IMR-90 (cell line): ENCODE measurements at regions not wholly inside any gene's neighbourhood (a gene's known extent, or its start where the extent isn't known, plus 50 kb on each side); places are given as distances from the start of the nearest gene placed in this dataset.

Experiments used
- ATAC-seq: fragments of 200-7000 bp; cut with Tn5 transposase; 2 replicates; pipeline ENCODE4 v1.9.1; 2020; ENCODE audit warnings: low read depth, mild to moderate bottlenecking, moderate library complexity
- BruUV-seq: library from RNA; stranded (reverse); fragments of 400-500 nt; replicated peaks from 2 replicates; lab custom pipeline; 2021; lab: Mats Ljungman, UMichigan
- CTCF ChIA-PET: fragments of 300-600 bp; formaldehyde crosslinking; extraction: SDS; loops from one replicate; lab custom pipeline; 2021; ENCODE audit warnings: antibody characterized with exemption; lab: Yijun Ruan, JAX
- POLR2A ChIA-PET: fragments of 300-600 bp; sonication (Branson Sonifier 250); formaldehyde crosslinking; loops from one replicate; lab custom pipeline; 2022; ENCODE audit warnings: antibody characterized with exemption; ENCODE audit not compliant: unreplicated experiment; lab: Charles Lee
- DNase-seq: peaks from one replicate; pipeline ENCODE4 v3.0.0; 2013
- H2AFZ ChIP-seq: replicated peaks from 2 replicates; pipeline ENCODE3; 2013; ENCODE audit warnings: low read length, mild to moderate bottlenecking; ENCODE audit not compliant: poor library complexity
- H2AK5ac ChIP-seq: 2 replicates; pipeline ENCODE4 v1.6.1; 2013; ENCODE audit warnings: low read depth, low read length, inconsistent platforms
- H2AK9ac ChIP-seq: replicated peaks from 2 replicates; pipeline ENCODE3; 2013; ENCODE audit warnings: mild to moderate bottlenecking, low read depth, low read length, moderate library complexity; ENCODE audit not compliant: poor library complexity
- H2BK120ac ChIP-seq: 2 replicates; pipeline ENCODE4 v1.6.1; 2013; ENCODE audit warnings: low read depth, low read length, inconsistent platforms
- H2BK15ac ChIP-seq: 3 replicates; pipeline ENCODE4 v1.6.1; 2013; ENCODE audit warnings: low read depth, low read length, inconsistent platforms
- H2BK20ac ChIP-seq: 2 replicates; pipeline ENCODE4 v1.6.1; 2013; ENCODE audit warnings: low read depth, mild to moderate bottlenecking, inconsistent platforms, low read length, moderate library complexity
- H2BK5ac ChIP-seq: 2 replicates; pipeline ENCODE4 v1.6.1; 2013; ENCODE audit warnings: mild to moderate bottlenecking, low read depth, low read length, inconsistent platforms; ENCODE audit not compliant: poor library complexity, severe bottlenecking
- H3K14ac ChIP-seq: replicated peaks from 2 replicates; pipeline ENCODE4 v1.6.1; 2013; ENCODE audit warnings: low read depth, low read length, inconsistent platforms
- H3K18ac ChIP-seq: 2 replicates; pipeline ENCODE4 v1.6.1; 2013; ENCODE audit warnings: low read depth, low read length, control low read depth
- H3K23ac ChIP-seq: 2 replicates; pipeline ENCODE4 v1.6.1; 2013; ENCODE audit warnings: low read depth, low read length, inconsistent platforms
- H3K27ac ChIP-seq: 2 replicates; pipeline ENCODE4 v1.5.1; 2013; ENCODE audit warnings: mild to moderate bottlenecking, control low read depth, low read length; ENCODE audit not compliant: insufficient read depth
- H3K27me3 ChIP-seq: 2 replicates; pipeline ENCODE4 v1.6.1; 2013; ENCODE audit warnings: low read length; ENCODE audit not compliant: control insufficient read depth, insufficient read depth
- H3K36me3 ChIP-seq: 2 replicates; pipeline ENCODE4 v1.6.1; 2013; ENCODE audit warnings: low read length, mixed read lengths; ENCODE audit not compliant: control insufficient read depth, insufficient read depth
- H3K4ac ChIP-seq: 2 replicates; pipeline ENCODE4 v1.6.1; 2013; ENCODE audit warnings: low read depth, low read length, inconsistent platforms
- H3K4me1 ChIP-seq: 2 replicates; pipeline ENCODE4 v1.6.1; 2013; ENCODE audit warnings: low read length, mixed read lengths; ENCODE audit not compliant: control insufficient read depth, insufficient read depth
- H3K4me2 ChIP-seq: 2 replicates; pipeline ENCODE4 v1.6.1; 2013; ENCODE audit warnings: low read depth, mild to moderate bottlenecking, control low read depth, low read length, moderate library complexity
- H3K4me3 ChIP-seq: 2 replicates; pipeline ENCODE4 v1.5.1; 2013; ENCODE audit warnings: low read depth, mild to moderate bottlenecking, control low read depth, low read length, moderate library complexity; ENCODE audit not compliant: insufficient read depth
- H3K56ac ChIP-seq: 2 replicates; pipeline ENCODE4 v1.6.1; 2013; ENCODE audit warnings: low read length, inconsistent platforms; ENCODE audit not compliant: insufficient read depth; ENCODE audit errors: extremely low read depth
- H3K79me1 ChIP-seq, 2 experiments: 2 replicates each; pipeline ENCODE4 v1.6.1; 2013; ENCODE audit warnings: low read length in 2 of 2, inconsistent platforms in 1 of 2, low read depth in 1 of 2
- H3K9ac ChIP-seq: 2 replicates; pipeline ENCODE4 v1.6.1; 2013; ENCODE audit warnings: low read depth, low read length, control low read depth
- H3K9me1 ChIP-seq: 2 replicates; pipeline ENCODE4 v1.6.1; 2013; ENCODE audit warnings: low read length, inconsistent platforms; ENCODE audit not compliant: insufficient read depth
- H3K9me3 ChIP-seq: 2 replicates; pipeline ENCODE4 v1.6.1; 2013; ENCODE audit warnings: low read length; ENCODE audit not compliant: control insufficient read depth, insufficient read depth
- H4K20me1 ChIP-seq: 2 replicates; pipeline ENCODE4 v1.6.1; 2013; ENCODE audit warnings: low read length, inconsistent platforms; ENCODE audit not compliant: insufficient read depth
- H4K5ac ChIP-seq: 2 replicates; pipeline ENCODE4 v1.6.1; 2013; ENCODE audit warnings: mild to moderate bottlenecking, low read depth, low read length, control low read depth
- H4K8ac ChIP-seq, 2 experiments: 2 replicates each; pipeline ENCODE4 v1.6.1; 2013; ENCODE audit warnings: low read depth in 2 of 2, low read length in 2 of 2, control low read depth in 1 of 2, inconsistent platforms in 1 of 2
- H4K91ac ChIP-seq: 2 replicates; pipeline ENCODE4 v1.6.1; 2013; ENCODE audit warnings: low read depth, low read length, inconsistent platforms; ENCODE audit not compliant: insufficient read depth
- RAD21 ChIP-seq: IDR thresholded peaks from 2 replicates; pipeline ENCODE4 v1.6.1; 2012; ENCODE audit warnings: low read length, improper control_type of control experiment
- WGBS, 2 experiments: methylation state at CpG; one replicate each; pipeline versions ENCODE4 v1.1.5 to v1.1.7; 2013; ENCODE audit warnings: missing lambda C conversion rate in 2 of 2; ENCODE audit not compliant: insufficient read length in 1 of 2; ENCODE audit errors: extremely low coverage in 2 of 2; 5-methylcytosine and 5-hydroxymethylcytosine counted together
- dilution Hi-C: fragments of 300-500 bp; cut with HindIII; formaldehyde crosslinking; loops from one replicate; pipeline ENCODE4 v1.14.3; 2018; ENCODE audit warnings: low sequenced_read_pairs; ENCODE audit not compliant: unreplicated experiment
- in situ Hi-C: fragments of 300-500 bp; cut with MboI; formaldehyde crosslinking; loops from 3 replicates; pipeline ENCODE4 v1.14.3; 2019; ENCODE audit warnings: low sequenced_read_pairs, inconsistent platforms, mixed read lengths
- intact Hi-C: fragments of 100-400 bp; cut with micrococcal nuclease; formaldehyde crosslinking; loops from 2 replicates; pipeline ENCODE4 v1.10.0; 2022

GRCh38 chr3:190780524-190780923 is 82.0 kb downstream of the GMNC start:
- no peaks in the 10 kb centered on the region for H3K9me3 ChIP-seq
- H2AFZ ChIP-seq = no peak overlapping the region
- no peaks in the 10 kb centered on the region for H3K27me3 ChIP-seq
- no peaks in the 10 kb centered on the region for H3K4me1 ChIP-seq
- POLR2A ChIA-PET = no interaction called here
- ATAC-seq (no peak), DNase-seq (peak; percentile 0)
- no peak overlapping the region for H3K23ac ChIP-seq
- H3K4me2 ChIP-seq = no peak overlapping the region
- no peak overlapping the region for H2BK120ac ChIP-seq
- H3K9me1 ChIP-seq = no peaks in the 10 kb centered on the region
- no peak overlapping the region for H3K4ac ChIP-seq
- H4K20me1 ChIP-seq = no peaks in the 10 kb centered on the region
- intact Hi-C loops = no loop called here
- CTCF ChIA-PET = no interaction called here
- no peak overlapping the region for H3K9ac ChIP-seq
- TF ChIP-seq RAD21 = no peak
- H4K91ac ChIP-seq = no peak overlapping the region
- H3K4me3 ChIP-seq = no peak overlapping the region
- no peak overlapping the region for H4K8ac ChIP-seq
- dilution Hi-C loops = no loop called here
- no peak overlapping the region for H3K56ac ChIP-seq
- H4K5ac ChIP-seq = no peak overlapping the region
- H3K27ac ChIP-seq = no peak overlapping the region
- H3K18ac ChIP-seq = no peak overlapping the region
- H2BK5ac ChIP-seq = no peak overlapping the region
- no peaks in the 10 kb centered on the region for H3K36me3 ChIP-seq
- in situ Hi-C loops = no loop called here
- BruUV-seq = no TSS peak
- no CpG with 5 or more reads among the region's 3 CpGs for WGBS, 2 experiments
- no peak overlapping the region for H2AK9ac ChIP-seq
- no peak overlapping the region for H2BK20ac ChIP-seq
- no peak overlapping the region for H2AK5ac ChIP-seq
- no peaks in the 10 kb centered on the region for H3K79me1 ChIP-seq
- H2BK15ac ChIP-seq = no peak overlapping the region
- H3K14ac ChIP-seq = no peak overlapping the region
